ENCODE measurements at regions not wholly inside any gene's neighbourhood (a gene's known extent, or its start where the extent isn't known, plus 50 kb on each side); places are given as distances from the start of the nearest gene placed in this dataset.
"Not testable (repeated sequence)": the region's sequence is repeated elsewhere in the genome, so short reads cannot be mapped to it uniquely, and the experiment has no call there.

GRCh38 chr18:51248685-51249084 is 51.2 kb upstream of the MEX3C start:
- DNase-seq (ENCODE audit: low spot score): no peak

DNA sequence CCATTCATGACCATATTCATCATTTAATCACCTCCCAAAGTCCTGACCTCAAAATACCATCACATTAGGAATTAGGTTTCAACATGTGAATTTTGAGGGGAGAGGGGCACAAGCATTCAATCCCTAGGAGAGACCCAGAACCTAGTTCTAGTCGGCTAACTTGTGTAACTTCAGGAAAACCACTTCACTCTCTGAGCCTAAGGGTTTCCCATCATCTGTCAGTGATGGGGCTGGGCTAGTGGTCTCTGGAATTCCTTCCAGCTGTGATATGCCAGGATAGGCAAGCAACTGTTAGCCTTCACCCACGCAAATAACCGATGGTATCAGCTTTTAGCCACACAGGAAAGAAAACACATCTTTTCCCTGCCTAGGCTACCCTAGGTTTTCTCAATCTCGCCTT is 52.5 kb upstream of the MEX3C start:
- DNase-seq (ENCODE audit: low spot score): no peak

GRCh38 chr18:51250458-51251024 is 53.1 kb upstream of the MEX3C start:
- DNase-seq (ENCODE audit: low spot score): no peak

DNA sequence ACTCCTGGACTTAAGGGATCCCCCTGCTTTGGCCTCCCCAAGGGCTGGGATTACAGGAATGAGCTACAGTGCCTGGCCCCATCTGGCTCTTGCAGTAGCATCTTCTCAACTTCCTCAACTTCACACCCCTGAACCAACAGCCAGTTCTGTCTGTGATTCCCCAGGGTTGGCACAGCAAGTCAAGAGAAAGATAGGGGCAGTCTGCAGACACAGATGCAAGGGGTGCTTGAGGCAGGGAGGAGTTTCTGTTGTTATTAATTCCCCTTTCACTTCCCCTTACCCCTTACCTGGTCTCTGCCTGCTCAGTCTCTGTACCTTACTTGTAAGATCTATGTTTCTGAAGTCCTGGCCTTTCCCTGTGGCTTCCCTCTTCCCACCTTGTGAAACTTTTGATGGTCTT is 54.1 kb upstream of the MEX3C start:
- DNase-seq (ENCODE audit: low spot score): no peak

- DNase-seq (ENCODE audit: low spot score): no peak
These were observed 56.0 kb upstream of the MEX3C start for GRCh38 chr18:51253476-51253875.

- no peak for DNase-seq (ENCODE audit: low spot score)
These were observed 58.2 kb upstream of the MEX3C start for GRCh38 chr18:51255693-51256092.

GRCh38 chr18:51257150-51257549 is 59.7 kb upstream of the MEX3C start:
- DNase-seq (ENCODE audit: low spot score): no peak

- DNase-seq (ENCODE audit: low spot score): no peak
These were observed 62.6 kb upstream of the MEX3C start for GRCh38 chr18:51260118-51260517.

GRCh38 chr18:51266077-51266476 is 68.6 kb upstream of the MEX3C start:
- not testable (repeated sequence) for DNase-seq (ENCODE audit: low spot score)

- no peak for DNase-seq (ENCODE audit: low spot score)
These were observed 69.3 kb upstream of the MEX3C start for GRCh38 chr18:51266773-51267172.

DNA sequence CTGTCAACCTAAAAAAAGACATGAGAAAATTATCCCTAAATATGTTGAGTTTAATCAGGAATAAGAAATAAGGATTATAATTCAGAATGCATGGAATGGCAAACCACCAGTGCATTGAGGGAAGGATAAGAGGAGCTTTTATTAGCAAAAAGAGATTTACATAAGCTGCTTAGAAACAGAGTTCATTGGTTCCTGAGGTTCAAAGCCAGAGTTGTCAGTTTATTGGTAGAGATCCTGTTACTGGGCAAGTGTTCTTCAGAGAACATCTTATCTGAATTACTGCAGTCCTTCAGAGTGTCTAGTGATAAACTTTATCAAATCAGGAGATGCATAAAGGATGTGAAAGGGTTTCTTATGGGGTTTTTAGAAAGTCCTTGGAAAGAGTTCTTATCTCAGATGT is 76.0 kb upstream of the MEX3C start:
- DNase-seq (ENCODE audit: low spot score): no peak

DNA sequence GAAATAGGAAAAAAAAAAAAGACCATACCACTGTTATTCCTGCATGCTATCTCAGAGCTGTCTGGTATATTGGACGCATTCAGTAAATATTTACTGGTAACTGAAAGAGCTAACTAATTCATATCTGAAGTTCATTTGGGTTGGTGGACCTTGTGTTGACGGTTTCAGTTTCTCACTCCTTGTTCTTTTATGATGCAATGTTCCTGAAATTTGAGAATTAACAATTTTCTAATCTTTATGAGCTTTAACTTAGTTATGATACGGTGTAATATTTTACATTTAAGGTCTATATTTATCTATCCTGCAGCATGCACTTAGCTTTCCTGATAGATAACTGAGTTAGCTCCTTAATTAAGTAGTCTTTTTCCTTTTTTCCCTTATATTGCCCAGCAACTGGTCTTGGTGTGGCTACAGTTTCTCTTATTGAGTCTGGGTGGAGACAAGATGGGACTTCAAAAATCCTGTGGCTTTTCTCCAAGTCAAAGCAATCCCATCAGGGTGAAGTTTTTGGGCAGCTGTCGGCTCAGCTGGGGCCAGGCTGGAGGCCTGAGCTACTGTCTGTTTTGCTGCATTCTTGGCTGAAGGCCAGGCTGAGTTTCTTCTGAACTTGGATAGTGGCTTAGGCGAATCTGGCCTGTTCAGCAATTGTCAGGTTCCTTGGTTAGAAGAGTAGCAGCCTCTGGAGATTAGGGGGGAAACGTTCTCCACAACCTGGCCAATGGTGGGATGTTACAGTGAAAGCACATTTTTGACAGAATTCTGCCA is 78.4 kb upstream of the MEX3C start:
- DNase-seq (ENCODE audit: low spot score): no peak

GRCh38 chr18:51278045-51278649 is 80.7 kb upstream of the MEX3C start:
- peak; percentile 57 for DNase-seq (ENCODE audit: low spot score)

DNA sequence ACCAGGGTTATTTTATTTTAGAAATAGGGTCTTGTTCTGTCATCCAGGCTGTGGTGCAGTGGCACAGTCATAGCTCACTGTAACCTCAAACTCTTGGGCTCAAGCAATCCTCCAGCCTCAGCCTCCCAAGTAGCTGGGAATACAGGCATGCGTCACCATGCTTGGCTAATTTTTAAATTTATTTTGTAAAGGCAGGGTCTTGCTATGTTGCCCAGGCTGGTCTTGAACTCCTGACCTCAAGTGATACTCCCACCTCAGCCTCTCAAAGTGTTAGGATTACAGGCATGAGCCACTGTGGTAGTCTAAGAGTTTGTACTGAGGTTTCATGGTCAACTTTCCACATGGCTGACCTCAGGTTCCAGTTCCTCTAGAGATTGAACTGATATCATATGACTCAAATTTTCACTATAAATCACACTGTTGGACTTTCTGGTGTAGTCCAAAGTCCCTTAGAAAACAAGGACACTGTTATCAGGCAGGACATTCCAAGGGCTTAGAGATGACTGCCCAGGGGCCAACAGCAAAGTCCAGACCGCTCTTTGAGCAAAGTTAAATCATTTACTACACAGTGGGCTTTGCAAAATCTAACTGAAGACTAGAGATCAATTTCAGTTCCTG is 82.0 kb upstream of the MEX3C start:
- DNase-seq (ENCODE audit: low spot score): no peak

GRCh38 chr18:51287818-51288508 is 90.5 kb upstream of the MEX3C start:
- no peak for DNase-seq (ENCODE audit: low spot score)

GRCh38 chr18:51288582-51288981 is 91.1 kb upstream of the MEX3C start:
- DNase-seq (ENCODE audit: low spot score): no peak

- no peak for DNase-seq (ENCODE audit: low spot score)
These were observed 93.4 kb upstream of the MEX3C start for GRCh38 chr18:51290860-51291259.

- no peak for DNase-seq (ENCODE audit: low spot score)
These were observed 103.4 kb upstream of the MEX3C start for GRCh38 chr18:51300912-51301311.

DNA sequence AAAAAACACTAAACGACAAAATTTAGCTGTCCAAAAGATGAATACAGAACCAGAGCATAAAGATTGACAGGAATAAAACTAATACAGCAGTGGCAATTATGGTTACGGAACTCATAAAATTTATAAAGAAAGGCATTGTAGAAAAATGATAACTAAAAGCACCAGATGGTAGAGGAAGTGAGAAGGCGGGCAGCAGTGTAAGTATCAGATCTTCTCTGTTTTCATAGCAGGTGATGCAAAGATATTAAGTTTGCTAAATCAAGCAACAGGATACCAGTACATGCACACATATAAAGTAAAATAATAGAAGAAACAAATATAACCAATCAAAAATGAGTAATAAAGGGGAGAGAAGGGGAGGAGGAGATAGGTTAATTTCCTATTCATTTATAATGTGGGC is 103.9 kb upstream of the MEX3C start:
- no peak for DNase-seq (ENCODE audit: low spot score)

DNA sequence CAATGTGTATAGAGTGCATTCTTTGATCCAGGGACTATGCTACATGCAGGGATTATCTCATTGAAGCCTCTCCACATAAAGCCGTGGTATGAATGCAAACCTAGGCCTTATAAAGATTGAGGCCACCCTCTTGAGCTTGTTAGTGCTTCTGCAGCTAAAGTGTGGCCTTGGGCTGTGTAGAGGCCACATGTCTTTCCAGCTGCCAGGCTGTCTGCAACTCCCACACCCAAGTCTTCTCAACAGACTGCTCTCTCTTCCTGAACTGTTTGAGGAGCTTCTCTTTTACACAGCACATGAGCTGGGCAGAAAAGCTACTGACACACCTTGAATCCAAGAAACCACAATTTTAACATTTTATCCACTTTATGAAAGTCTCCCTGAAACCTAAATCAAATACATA is 119.2 kb upstream of the MEX3C start:
- DNase-seq (ENCODE audit: low spot score): no peak

DNA sequence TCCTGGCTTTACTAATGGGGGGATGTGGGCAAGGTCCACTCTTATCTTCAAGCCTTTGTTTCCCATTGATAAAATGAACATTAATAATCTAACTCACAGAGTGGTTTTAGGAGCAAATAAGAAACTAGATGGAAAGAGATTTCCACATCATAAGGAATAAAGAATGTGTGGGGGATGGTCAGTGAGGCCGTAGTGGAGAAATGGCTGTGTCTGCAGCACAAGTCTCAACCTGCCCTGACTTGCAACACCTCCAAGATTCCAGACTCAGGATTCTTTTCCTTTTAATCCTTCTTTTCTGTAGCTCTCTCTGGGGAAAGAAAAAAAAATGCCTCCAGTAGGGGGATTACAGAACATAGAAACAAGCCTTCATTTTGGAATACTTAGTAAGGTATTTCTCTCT is 124.2 kb upstream of the MEX3C start:
- no peak for DNase-seq (ENCODE audit: low spot score)

- DNase-seq (ENCODE audit: low spot score): no peak
These were observed 126.5 kb upstream of the MEX3C start for GRCh38 chr18:51323961-51324360.

DNA sequence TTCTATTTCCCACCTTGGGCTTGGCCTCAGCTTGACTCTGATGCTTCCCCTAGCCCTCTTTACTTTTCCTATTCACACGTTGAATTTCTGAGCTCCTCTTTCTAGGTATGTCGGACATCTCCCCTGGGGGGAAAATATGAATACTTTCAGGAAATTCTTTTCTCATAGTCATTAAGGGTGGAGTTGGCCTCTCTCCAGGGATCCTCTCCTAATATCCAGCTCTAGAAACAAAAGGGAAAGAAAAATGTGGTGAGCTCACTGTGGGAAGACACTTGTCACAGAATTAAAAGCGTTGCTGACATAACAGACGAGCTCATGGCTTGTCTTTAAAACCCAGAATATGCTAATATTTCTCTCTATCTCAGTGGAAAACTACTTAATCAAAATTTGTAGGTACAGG is 132.7 kb upstream of the MEX3C start:
- DNase-seq (ENCODE audit: low spot score): peak; percentile 51
